Ecto neural progenitor cell (in vitro differentiated cells): ENCODE measurements at regions not wholly inside any gene's neighbourhood (a gene's known extent, or its start where the extent isn't known, plus 50 kb on each side); places are given as distances from the start of the nearest gene placed in this dataset.
"Not testable (repeated sequence)": the region's sequence is repeated elsewhere in the genome, so short reads cannot be mapped to it uniquely, and the experiment has no call there.

Experiments
- DNase-seq: peaks from one replicate; pipeline ENCODE4 v3.0.0-alpha.2; 2018; ENCODE audit warnings: low spot score

DNA sequence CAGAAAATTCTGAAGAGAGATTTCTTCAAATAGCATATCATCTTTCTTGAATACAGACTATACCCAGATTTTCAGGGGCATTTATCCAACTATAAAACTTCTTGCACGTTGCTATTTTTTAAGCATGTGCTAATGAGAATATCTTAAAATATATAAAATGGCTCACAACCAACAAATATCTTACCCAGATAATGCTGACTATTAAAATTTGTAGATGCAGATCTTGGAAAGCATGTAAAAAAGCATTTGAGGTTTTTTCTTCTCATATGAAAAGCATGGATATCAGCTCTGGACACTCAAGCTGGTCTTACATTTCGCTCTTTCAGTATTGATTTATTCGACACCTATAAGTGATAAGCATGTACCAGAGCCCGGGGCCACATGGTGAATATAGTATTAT lies 1187.7 kb upstream of the ADGRL4 start:
- DNase-seq = no peak

DNA sequence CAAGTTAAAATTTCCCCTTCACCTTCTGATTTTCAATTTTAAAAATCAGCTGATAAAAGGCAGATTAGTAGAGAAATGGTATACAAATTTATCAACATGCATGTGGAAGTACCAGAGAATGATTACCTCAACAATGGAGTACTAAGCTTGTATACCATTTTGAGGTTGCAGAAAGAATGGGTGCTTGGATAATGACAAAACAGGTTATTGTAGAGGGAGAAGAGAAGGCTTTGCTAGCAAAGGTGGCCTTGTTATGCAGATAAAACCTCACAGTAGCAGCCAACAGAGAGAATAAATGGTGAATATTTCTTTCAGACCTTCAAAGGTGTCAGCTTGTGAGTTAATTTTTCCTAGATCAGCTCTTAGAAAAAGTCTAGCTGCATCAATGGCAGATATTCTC lies 1174.9 kb upstream of the ADGRL4 start:
- DNase-seq = no peak

DNA sequence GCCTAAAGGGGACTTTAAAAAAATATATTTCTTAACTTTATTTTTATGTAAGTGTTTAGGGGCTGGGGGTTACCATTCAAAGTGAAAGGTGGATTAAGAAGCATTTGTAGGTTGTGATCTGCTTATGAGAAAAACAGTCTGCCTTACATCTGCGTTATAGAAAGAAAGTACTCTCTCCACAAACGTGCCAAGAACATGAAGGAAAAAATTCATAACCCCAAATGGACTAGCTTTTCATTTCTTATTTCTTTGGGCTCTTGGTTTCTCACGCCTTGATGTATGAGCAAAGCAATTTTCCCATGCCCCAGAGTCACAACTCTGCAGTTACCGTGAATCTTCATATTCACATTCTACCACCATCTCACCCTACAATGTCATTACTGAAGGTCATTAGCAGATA lies 1165.1 kb upstream of the ADGRL4 start:
- DNase-seq = no peak

DNA sequence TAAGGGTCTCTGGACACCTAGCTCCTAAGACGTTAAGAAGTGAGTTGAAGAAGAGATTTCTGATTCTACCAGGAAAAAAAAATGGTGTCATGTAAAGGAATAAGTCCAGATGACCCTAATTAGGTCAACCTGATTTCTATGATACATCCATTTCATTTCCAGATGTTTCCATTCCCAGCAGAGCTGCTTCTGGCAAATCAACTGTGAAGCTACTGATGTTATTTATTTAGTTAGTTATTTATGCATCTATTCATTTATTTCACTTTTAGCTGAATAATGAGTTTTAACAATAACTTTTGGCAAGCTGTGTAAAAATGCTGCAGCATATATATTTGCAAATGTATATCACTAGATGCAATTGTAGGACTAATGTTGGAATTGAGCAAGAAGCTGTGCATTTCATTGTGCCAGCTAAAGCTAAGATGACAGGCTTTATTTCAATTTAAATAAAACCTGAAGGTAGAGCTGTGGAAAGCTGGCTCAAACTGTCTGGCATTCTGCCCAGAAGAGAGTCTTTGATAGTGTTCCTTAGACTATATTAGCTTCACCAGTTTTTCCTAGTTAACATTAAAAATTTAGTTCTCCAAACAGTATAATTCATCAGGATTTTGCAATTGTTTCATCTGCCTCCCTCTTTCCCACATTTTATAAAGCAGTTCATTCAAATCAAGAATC lies 1164.4 kb upstream of the ADGRL4 start:
- DNase-seq = no peak

DNA sequence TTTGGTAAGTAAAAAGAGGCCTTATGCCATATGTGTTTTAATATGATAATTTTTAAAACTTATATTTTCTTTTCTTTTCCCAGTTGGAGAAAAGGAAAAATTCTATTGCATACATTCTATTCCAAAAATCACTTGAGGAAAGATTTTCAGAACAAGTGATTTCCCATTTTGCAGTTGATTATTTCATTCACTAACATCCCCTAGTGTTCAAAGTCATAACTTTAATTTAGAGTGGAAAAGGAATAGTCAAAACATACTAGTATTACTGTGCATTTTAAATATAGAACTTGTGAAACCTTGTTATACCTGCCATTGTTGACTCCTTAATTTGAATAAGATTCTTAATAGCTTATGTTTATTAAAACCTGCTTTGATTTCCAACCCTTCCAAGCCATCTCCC lies 1157.6 kb upstream of the ADGRL4 start:
- DNase-seq = no peak

DNA sequence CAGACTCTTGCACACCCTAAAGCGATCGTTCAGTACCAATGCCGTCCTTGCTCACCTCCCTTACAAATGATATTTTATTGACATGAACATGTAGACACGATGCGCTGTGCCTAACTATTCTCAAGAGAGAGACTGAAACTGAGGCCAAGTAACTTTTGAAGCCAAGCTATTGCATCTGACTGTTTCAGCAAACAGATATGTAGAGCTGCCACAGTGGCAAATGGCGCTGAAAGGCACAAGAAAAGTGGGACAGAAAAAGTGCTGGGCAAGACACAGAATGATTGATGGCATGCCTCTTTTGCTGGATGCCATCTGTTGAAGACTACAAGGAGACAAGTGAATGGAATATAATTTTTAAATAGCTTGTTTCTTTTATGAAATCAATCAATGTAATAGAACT lies 1157.2 kb upstream of the ADGRL4 start:
- DNase-seq = no peak

DNA sequence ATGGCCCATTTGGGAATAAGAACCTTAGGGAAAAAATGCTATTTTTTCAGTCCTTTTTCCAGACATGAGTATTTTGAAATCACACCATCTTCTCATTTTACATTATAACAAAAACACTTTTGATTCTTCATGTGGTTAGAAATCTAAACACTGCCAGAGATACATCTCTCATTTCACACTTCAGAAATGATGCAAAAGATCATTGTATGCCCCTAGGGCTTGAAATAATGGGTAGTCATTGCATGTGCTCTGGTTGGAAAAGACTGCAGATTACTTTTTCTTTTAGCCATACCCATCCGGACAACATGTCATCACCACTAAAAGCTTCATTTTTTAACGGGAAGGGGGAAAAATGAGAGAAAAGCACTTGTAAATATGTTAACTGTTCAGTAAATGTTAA lies 1152.2 kb upstream of the ADGRL4 start:
- no peak for DNase-seq

DNA sequence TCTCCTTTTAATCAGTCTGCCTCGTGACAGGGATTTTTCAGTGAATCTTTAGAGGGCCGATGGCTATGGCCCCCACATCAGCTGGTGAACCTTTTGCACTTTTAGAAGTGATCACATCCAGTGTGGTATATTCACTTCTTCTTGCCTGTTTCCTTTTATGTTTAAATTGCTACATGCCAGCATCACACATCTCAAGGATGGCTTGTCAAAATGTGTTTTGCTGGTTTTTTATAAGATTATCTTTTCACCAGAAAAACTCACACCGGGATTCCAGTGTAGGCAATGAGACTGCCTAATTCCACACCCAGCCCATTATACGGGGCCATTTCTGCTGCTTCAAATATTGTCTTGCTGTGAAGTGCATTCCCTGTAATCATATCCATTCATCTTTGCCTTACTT lies 1151.7 kb upstream of the ADGRL4 start:
- DNase-seq = no peak

DNA sequence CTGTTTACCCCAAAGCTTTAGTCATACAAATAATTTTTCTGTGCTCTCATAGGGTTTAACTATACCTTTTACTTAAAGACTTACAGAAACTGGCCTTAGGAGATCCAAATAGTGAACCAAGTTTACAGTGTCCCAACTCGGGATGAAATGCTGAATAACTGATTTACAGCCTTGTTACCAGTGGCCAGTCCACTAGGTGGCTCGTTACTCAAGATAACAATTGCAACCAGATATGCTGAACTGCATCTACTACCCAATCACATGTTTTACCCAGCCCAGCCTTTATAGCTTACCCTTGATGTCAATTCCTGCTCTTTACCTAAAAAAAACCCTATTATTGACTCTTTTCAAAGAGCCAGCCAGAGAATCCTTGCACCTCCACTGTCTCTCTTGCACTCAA lies 1148.8 kb upstream of the ADGRL4 start:
- DNase-seq = no peak

DNA sequence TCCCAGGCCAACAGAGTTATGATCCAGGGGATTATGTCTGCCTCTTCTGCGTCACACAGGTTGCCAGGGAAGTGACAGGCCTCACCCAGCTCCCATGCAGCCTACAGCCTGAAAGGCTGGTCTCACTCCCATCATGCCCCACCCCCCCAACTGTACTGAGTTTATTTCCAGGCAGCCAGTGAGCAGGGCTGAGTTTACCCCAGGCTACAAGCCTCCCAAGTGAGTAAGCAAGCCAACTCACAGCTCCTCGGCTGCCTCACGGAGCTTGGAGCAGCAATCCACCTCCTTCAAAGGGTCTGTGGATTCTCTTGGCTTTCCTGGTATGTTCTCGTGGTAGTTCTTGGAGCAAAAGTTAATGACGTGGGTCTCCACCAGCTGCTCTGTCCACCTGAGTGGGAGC lies 1147.6 kb upstream of the ADGRL4 start:
- DNase-seq = no peak

DNA sequence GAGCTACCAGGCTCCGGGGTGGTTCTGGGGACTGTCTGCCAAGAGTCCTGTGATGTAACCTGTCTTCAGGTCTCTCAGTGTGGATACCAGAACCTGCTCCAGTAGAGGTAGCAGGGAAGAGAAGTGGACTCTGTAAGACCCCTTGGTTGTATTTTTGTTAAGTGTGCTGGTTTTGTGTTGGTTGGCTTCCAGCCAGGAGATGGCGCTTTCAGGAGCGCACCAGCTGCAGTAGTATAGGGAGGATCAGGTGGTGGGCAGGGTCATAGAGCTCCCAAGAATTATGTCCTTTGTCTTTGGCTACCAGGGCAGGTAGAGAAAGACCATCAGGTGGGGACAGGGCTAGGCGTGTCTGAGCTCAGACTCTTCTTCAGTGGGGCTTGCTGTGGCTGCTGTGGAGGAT lies 1147.2 kb upstream of the ADGRL4 start:
- DNase-seq = no peak

DNA sequence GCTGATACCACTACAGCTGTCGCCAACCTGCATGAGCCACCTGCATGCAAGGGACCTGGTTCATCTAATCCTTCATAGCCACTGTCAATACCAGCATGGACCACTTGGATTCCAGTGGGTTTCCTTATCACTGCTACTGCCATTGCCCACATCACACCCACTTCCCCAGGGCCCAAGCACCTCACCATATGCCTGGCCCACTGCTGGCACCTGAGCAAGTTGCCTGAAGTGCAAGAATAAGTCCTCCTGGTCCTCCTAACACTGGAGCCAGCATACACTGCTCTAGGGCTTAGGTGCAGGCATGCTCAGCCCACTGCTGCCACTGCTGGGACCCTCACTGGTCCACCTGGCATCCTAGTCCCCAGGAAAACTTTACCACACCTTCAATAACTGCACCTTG lies 1136.8 kb upstream of the ADGRL4 start:
- DNase-seq = no peak

DNA sequence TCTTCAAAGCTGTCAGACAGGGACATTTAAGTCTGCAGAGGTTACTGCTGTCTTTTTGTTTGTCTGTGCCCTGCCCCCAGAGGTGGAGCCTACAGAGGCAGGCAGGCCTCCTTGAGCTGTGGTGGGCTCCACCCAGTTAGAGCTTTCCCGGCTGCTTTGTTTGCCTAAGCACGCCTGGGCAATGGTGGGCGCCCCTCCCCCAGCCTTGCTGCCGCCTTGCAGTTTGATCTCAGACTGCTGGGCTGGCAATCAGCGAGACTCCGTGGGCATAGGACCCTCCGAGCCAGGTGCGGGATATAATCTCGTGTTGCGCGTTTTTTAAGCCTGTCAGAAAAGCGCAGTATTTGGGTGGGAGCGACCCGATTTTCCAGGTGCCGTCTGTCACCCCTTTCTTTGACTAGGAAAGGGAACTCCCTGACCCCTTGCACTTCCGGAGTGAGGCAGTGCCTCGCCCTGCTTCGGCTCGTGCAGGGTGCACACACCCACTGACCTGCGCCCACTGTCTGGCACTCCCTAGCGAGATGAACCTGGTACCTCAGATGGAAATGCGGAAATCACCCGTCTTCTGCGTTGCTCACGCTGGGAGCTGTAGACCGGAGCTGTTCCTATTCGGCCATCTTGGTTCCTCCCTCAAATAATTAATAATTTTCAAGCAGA lies 1131.5 kb upstream of the ADGRL4 start:
- not testable (repeated sequence) for DNase-seq

DNA sequence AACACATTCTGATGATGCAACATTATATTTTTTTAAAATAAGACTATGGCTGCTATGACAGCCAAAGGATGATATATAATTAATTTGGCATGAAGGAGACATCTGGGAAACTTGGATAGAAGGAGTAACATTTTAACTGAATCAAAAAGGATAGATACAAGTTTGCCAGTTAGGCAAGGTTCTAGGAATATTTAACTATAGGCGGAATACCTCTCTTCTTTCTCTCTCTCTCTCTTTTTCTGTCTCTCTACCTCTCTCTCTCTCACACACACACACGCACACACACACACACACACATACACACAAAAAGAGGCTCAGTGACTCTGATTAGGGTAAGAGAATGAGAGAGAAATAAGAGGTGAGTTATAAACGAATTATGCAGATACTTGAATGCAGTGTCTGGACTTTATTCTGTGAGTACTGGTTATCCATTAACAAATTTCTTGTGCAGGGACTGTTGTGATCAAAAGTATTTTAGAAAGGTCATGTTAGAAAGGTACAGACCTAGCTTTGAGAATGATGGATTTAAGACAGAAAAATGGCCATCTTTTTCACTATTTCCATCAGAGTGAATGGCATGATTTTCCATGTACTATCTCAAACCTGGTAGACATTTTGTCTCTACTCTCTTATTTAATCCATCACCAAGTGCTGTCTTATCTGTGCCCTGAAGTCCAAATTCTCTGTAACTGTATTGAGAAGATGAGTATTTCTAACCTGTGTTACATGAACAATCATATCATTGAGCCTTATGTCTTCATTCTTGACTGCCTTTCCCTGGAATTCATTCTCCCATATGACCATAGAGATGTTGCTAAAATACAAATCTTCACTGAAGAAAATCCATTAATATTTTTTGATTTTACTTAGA lies 1106.9 kb upstream of the ADGRL4 start:
- DNase-seq = no peak

DNA sequence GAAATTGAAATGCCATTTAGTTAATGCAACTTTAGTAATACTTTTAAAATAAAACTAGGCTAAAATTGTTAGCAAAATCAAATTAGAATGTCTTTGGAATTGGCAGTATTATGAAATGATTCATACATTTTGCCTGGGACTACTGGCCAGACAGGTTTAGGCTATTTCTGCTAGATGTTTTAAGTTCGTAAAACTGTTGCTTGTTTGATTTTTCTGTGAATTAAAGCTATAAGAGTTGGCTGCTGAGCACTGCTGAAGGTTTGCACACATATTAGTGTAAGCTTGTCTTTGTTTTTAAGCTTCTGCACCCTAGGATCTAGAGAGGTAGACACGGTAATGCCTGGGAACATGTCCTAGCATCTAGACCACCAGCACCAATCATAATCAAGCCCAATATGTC lies 1094.6 kb upstream of the ADGRL4 start:
- no peak for DNase-seq

DNA sequence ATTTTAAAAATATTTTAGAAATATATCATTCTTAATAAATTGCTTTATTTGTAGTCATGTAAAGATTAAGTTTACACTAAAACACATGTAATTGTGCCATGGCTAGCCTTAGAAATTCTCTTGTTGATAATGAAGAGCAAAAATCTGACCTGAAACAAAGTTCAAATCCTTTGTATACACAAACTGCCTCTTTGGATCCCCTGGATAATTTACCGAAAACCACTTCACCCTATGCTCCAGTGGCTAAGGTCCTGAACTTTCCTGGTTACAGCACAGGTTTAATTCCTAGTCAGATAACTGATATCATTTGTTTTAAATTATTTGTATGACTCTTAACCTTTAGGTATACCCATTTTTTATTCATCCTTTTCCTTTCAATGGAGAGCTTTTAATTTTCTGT lies 1093.2 kb upstream of the ADGRL4 start:
- DNase-seq = no peak

DNA sequence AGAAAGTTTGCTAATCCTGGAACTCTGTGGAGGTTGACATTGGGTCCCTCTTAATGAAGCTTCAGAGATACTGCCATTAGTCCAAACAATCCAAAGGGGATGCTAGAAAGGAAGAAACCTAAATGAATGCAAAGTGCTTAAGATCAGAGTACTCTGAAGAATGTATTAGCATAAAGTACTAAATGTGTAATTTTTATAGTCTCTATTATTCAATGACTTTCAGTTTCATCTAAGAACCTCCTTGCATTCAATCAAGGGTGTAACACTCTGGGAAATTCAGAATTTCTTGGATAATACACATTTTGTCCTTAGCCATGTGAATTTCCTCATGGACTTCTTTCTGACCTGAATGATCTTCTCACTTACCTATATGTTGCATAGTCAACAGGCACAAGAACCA lies 1078.5 kb upstream of the ADGRL4 start:
- DNase-seq = no peak

DNA sequence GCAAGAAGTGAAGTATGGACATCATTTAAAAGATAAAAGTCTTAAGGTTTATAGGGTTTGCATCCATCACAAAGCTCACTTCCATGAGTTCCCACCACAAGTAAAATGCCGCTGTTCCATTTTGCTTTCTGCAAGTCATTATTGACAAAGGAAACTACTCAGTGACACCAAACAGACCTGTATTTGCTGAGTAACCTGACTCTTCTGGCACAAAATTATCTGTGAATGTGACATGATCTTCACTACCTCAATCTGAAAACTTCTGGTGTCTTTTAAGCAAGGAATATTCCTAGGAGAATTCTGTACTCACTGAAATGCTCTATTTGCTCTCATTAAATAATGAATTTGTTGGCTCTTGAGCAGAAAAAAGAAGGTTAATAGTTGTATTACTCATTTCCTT lies 1077.4 kb upstream of the ADGRL4 start:
- DNase-seq = no peak

DNA sequence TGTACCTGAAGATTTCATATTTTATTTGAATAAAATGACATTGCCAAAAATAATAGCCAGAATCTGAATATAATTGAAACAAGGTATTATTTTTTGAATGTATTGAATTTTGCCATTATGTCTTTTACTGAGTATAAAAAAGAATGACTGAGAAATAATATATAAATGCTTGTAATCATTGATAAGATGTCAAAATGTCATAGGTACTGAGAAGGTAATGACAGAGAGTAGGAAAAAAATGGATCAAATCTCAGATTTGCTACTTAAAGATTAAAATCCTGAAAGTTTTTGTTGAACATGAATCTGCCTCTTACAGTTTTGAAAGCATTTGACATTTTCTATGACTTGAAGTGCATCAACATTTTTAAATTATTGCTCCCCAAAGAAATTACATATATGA lies 1069.9 kb upstream of the ADGRL4 start:
- DNase-seq = no peak

DNA sequence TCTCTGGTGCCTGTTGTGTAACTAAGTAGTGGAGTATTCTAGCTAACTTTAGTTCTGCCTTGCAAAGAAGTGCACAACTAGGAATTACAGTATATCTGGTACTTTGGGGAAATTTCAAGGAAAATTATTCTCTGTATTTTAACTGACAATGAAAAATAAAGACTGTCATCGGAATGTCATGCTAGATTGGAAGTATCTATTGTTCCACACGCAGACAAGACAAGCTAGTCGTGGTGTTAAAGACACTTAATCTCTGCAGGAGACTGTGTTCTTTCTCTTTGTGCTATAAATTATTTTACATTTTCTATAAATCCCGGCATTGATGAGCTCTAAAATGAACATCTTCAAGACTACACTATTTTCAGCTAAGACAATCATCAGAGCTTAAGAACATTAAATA lies 1068.8 kb upstream of the ADGRL4 start:
- no peak for DNase-seq

DNA sequence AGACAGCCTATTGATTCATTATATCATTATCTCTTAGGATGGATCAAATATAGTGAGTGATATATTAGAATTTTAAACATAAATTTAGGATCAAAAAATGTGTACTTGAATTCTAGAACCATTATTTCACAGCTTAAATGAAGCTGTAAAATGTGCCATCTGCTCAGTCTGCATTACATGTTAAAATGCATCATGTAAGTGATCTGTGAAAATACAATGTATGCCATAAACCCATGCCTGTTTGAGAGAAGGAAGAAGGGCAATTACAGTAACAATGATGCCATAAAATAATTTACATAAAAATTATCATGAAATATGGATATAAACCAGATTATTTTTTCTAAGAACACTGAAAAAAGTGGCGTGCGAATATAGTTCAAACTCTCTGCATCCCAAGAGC lies 1066.0 kb upstream of the ADGRL4 start:
- DNase-seq = no peak

DNA sequence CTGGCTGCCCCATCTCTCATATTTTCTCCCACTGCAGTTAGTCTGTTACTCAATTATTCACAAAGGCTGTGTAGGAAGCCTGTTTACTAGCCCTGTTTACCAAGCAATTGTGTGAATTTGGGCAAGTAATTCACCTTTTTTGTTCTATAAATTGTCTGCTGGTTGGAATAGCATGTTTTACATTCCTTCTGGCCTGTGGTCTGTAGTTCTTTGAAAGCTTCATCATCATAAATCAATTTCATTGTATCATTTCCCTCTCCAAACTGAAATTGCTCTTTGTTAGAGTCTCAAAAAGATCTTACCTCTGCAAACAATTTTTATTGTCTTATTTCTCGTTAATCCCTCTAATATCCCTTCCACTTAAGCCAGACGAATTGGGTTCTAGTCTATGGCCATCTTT lies 1059.5 kb upstream of the ADGRL4 start:
- DNase-seq = no peak

DNA sequence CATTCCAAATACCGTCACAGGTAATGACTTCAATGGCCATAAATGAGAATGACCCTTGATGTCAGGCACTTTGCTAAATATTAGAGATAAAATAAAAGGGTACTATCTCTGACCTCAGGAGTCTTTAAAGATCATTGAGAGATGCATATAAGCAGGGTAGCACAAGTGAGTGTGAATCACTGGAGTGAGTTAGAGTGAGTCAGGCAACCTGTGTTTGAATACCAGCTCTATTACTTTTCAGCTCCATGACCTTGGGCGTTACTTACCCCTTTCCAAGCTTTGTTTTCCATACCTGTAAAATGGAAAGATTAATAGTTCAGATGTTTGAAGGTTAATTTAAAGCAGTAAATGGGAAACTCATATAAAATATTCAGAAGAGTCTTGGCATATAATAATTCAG lies 1058.0 kb upstream of the ADGRL4 start:
- no peak for DNase-seq
